Large intestine (tissue), 3 donors: ENCODE measurements at regions not wholly inside any gene's neighbourhood (a gene's known extent, or its start where the extent isn't known, plus 50 kb on each side); places are given as distances from the start of the nearest gene placed in this dataset.

ENCODE experiments used
- DNase-seq, 2 donors: peaks; one replicate each; pipeline versions ENCODE4 v3.0.0 to v3.0.0-alpha.2; 2013
- H3K27ac ChIP-seq: one replicate; pipeline ENCODE4 v1.5.1; 2013; ENCODE audit warnings: low read length
- H3K27me3 ChIP-seq: 2 replicates; pipeline ENCODE4 v1.6.1; 2013; ENCODE audit warnings: low read length; ENCODE audit not compliant: control insufficient read depth, insufficient read depth
- H3K36me3 ChIP-seq: 2 replicates; pipeline ENCODE4 v1.6.1; 2013; ENCODE audit warnings: low read length; ENCODE audit not compliant: control insufficient read depth, insufficient read depth
- H3K4me1 ChIP-seq: one replicate; pipeline ENCODE4 v1.6.1; 2013; ENCODE audit warnings: low read length; ENCODE audit not compliant: control insufficient read depth, insufficient read depth
- H3K4me3 ChIP-seq: one replicate; pipeline ENCODE4 v1.5.1; 2013; ENCODE audit warnings: low read length
- H3K9me3 ChIP-seq: one replicate; pipeline ENCODE4 v1.6.1; 2013; ENCODE audit warnings: mild to moderate bottlenecking, low read depth, low read length, moderate library complexity; ENCODE audit not compliant: control insufficient read depth
- WGBS: methylation state at CpG from one replicate; pipeline ENCODE4 v1.1.5; 2013; ENCODE audit warnings: low lambda C conversion rate; ENCODE audit not compliant: insufficient coverage; 5-methylcytosine and 5-hydroxymethylcytosine counted together

DNA sequence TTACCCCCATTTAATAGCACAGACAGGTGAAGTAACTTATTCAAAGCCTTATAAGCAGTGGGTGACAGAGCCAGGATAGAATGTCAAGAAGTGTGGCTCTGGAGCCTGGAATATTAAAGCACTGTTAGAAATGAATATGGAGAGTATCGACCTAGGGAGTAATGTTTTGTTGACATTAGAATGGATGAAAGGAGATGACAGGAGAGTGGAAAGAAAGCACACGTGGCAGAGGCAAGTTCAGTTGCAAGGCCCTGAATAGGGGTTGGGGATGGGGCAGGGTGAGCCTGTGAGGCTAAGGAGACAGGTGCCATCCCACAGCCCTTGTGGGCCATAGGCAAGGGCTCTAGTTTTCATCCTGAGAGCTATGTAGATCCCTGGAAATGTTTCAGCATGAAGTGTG lies 125.5 kb upstream of the PLXNA2 start:
- H3K27me3 ChIP-seq, result peaks cover 5% of the 10 kb centered on the region
- WGBS, result no CpG with 5 or more reads among the region's 2 CpGs
- no peaks in the 10 kb centered on the region for H3K4me1 ChIP-seq
- no peak overlapping the region for H3K27ac ChIP-seq
- no peaks in the 10 kb centered on the region for H3K36me3 ChIP-seq
- H3K9me3 ChIP-seq, result no peaks in the 10 kb centered on the region
- DNase-seq, result no peak
- no peak overlapping the region for H3K4me3 ChIP-seq

DNA sequence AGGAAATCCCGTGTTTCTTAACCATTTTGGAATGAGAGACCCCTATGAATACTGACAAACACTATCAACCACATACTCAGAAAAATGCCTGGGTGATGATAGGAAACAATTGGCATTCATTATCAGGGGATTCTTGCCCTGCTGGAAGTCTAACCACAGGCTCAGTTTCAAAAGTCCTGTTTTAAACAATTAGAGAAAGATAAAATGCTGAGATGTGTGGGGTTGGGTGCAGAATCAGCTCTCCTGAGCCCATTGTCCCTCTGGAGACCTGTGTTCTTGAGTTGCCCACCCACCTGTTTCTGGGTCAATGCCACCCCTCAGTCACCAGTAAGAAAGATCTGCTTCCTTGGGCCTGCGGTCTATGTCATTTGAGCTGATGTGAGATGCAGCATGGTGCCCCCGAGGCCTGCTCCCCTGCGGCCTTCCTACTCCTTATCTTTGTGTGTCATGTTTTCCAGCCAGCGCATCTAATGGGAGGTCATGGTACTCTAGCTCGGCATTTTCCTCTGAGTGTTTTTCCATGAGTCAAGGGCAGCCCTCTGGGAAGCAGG lies 130.3 kb upstream of the PLXNA2 start:
- WGBS, result no CpG with 5 or more reads among the region's 6 CpGs

DNA sequence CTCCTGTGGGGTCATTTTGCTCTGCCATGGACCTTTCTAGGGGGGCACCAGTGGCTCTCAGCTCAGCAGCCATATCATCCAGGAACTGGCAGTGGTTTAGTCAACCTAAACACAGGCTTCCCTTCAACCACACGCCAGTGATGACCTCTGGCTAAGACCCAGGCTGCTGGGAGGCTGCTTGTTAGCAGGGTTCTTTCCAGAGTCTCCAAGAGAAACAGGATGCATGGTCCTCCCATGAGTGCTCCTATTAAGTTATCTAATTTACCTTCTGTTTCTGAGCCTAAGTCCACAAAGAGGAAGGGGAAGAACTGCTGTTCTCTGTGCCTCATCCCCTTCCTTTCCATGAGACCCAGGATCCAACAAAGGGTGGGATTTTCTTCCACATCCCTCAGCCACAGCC lies 137.3 kb upstream of the PLXNA2 start:
- no peak overlapping the region for H3K27ac ChIP-seq
- no peaks in the 10 kb centered on the region for H3K4me1 ChIP-seq
- no CpG with 5 or more reads among the region's 1 CpG for WGBS
- H3K27me3 ChIP-seq, result peaks cover 2% of the 10 kb centered on the region
- no peak for DNase-seq
- H3K4me3 ChIP-seq, result no peak overlapping the region
- no peaks in the 10 kb centered on the region for H3K36me3 ChIP-seq
- no peaks in the 10 kb centered on the region for H3K9me3 ChIP-seq

More for the DNA sequence above, 130.3 kb upstream of the PLXNA2 start:
- DNase-seq, result no peak
- no peak overlapping the region for H3K4me3 ChIP-seq
- H3K27me3 ChIP-seq, result peaks cover 7% of the 10 kb centered on the region
- no peaks in the 10 kb centered on the region for H3K36me3 ChIP-seq
- H3K9me3 ChIP-seq, result no peaks in the 10 kb centered on the region
- H3K27ac ChIP-seq, result no peak overlapping the region
- no peaks in the 10 kb centered on the region for H3K4me1 ChIP-seq

DNA sequence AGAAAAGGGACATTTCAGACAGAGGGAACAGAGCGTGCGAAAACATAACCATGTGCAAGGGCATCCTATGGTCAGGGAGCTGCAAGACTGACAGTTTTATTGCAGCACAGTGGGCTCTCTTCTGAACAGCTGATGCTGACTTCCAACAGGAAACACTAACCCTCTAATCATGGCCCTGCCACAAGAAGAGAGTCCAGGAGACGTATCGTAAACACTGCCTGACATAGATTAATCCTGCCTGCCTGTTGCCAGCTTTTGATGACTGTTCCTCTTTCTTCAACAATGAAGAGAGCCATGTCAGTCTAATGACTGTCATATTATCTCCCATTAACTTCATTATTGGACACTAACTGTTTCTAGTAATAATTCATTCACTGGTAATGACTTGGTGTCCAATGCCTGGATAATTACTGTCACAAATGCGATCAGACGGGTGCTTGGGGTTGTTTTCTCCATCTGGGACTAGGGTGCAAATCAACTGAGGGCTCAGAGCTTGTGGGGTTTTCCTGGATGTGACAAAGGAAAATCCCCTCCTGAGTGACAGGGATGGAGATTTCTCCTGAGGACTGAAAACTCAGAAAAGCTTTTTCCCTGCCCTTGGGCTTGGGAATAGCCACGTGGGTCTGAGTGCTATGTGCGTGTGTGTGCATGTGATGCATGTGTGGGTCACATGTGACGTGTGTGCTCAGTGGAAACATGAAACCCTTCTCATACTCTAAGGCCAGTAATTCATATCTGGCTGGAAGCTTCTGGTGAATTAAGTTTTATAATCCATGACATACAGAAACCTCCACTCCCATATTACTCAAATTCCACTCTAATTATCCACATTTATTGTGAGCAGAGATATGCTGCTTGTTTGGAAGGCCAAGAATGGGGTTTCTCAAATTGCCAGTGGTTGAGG lies 144.0 kb upstream of the PLXNA2 start:
- 80% methylated on average over 1 of the region's 9 CpGs for WGBS
- no peak for DNase-seq
- no peak overlapping the region for H3K27ac ChIP-seq

DNA sequence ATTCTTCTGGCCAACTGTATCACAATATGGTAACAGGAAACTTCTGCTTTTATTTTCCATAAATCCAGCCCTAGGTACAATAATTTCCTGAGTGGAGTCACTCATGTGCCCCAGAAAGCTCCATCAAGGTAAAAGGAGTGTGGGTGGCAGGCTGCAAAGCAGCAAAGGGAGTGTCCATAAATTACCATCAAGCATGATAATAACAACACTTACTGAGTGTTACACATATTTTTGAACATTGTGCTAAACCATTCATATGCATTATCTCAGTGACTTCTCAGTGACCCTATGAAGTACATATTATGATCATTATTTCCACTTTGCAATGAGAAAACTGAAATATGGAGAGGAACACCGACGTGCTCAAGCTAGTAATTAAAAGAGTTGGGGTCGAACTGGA lies 149.2 kb upstream of the PLXNA2 start:
- no peaks in the 10 kb centered on the region for H3K27me3 ChIP-seq
- 70% methylated on average over 2 of the region's 3 CpGs for WGBS
- H3K27ac ChIP-seq, result no peak overlapping the region
- H3K9me3 ChIP-seq, result no peaks in the 10 kb centered on the region
- H3K36me3 ChIP-seq, result no peaks in the 10 kb centered on the region
- DNase-seq, result no peak
- H3K4me3 ChIP-seq, result no peak overlapping the region
- no peaks in the 10 kb centered on the region for H3K4me1 ChIP-seq

More for the DNA sequence above, 144.0 kb upstream of the PLXNA2 start:
- no peaks in the 10 kb centered on the region for H3K9me3 ChIP-seq
- H3K27me3 ChIP-seq, result no peaks in the 10 kb centered on the region
- H3K4me3 ChIP-seq, result no peak overlapping the region
- H3K4me1 ChIP-seq, result no peaks in the 10 kb centered on the region
- no peaks in the 10 kb centered on the region for H3K36me3 ChIP-seq

DNA sequence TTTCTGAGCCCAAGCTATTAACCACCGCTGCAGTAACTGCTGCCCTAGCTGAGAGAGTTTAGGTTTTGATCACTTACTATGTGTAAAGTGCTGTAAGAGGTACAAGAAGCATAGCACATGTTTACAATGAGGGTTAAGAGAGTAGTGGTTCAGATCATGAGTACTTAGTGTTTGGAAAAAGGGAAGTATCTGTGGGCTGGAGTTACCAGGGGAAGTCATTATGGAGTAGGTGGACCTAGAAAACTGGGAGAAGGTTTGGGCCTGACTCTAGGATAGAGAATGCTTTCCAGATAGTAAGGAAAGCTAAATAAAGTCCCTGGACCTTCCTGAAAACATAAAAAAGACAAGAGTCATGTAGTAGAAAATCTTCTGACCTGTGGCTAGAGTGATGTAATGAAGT lies 149.6 kb upstream of the PLXNA2 start:
- no peaks in the 10 kb centered on the region for H3K9me3 ChIP-seq
- WGBS, result no CpG with 5 or more reads among the region's 1 CpG

DNA sequence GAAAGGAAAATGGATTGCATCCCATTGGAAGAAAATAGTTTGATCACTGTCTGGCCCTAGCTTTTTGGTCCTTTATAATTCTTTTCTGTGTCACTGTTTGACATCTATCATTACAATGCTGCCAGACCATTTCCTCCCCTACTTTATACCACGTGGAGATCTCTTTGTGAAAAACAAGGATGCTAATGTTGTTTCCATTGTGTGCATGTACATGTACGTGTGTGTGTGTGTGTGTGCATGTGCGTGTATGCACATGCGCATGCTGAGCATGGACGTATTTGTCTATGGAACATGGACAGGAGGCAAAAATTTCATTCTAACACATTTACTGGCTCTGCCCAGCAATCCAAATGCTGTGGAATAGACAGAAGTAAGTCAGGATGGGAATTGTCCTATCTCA lies 153.1 kb upstream of the PLXNA2 start:
- H3K4me1 ChIP-seq, result no peaks in the 10 kb centered on the region
- H3K27ac ChIP-seq, result no peak overlapping the region
- H3K9me3 ChIP-seq, result no peaks in the 10 kb centered on the region
- H3K4me3 ChIP-seq, result no peak overlapping the region
- whole genome bisulfite sequencing, result 100% methylated on average over 1 of the region's 5 CpGs
- DNase-seq, result no peak
- H3K36me3 ChIP-seq, result no peaks in the 10 kb centered on the region
- no peaks in the 10 kb centered on the region for H3K27me3 ChIP-seq

More for the DNA sequence above, 149.6 kb upstream of the PLXNA2 start:
- Histone ChIP-seq H3K27ac (no peak overlapping the region), H3K4me1 (no peaks in the 10 kb centered on the region), H3K4me3 (no peak overlapping the region), H3K27me3 (no peaks in the 10 kb centered on the region), H3K36me3 (no peaks in the 10 kb centered on the region)
- DNase-seq, result no peak

DNA sequence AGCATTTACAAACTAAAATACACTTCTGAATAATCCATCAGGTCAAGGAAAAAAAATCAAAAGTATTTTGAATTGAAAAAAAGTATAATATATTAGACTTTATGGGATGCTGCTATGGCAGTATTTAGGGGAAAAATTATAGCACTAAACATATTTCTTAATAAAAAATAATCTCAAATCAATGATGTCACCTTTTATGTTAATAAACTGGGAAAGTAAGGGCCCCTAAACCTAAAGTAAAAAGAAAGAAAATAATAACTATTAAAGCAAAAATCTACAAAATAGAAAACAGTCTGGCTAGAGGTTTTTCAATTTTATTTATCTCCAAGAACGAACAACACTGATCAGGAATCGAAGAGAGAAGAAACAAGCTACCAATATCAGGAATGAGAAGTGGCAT lies 160.8 kb upstream of the PLXNA2 start:
- Histone ChIP-seq H3K4me3 (no peak overlapping the region), H3K4me1 (no peaks in the 10 kb centered on the region), H3K9me3 (no peaks in the 10 kb centered on the region), H3K36me3 (no peaks in the 10 kb centered on the region), H3K27ac (no peak overlapping the region), H3K27me3 (no peaks in the 10 kb centered on the region)
- DNase-seq, result no peak
- WGBS, result no CpG with 5 or more reads among the region's 2 CpGs

DNA sequence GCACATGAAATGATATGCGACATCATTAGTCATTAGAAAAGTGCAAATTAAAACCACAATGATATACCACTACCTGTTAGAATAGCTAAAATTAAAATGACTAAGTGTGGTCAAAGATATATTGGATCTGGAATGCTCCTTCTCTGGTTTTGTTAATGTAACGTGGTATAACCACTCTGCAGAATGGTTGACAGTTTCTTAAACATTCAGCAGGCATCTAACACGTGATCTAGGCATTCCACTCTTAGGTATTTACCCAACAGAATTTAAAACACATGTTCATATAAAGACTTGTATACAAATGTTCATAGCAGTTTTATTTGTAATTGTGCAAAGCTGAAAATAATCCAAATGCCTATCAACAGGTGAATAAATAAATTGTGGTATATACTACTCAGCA lies 165.0 kb upstream of the PLXNA2 start:
- WGBS, result 83% methylated on average over 2 of the region's 3 CpGs
- DNase-seq, result no peak

DNA sequence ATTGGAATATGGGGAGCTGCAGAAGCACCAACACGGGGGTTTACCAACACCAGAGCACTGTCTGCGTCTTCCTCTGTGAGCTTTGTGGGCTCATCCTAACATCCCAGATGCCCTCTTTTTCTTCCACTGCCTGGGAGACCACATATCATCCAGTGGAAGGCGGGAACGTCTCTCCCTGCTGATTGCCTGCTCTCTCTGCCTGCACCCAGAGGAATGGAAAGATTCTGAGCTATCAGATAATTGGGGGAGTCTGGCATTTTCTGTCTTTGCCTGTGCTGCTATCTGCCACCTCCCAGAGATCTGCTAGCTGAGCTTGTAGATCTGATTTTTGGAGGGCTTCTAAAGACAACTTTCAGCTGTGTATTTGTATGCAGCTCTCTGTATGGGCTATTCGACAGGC lies 166.2 kb upstream of the PLXNA2 start:
- Histone ChIP-seq H3K27ac (no peak overlapping the region), H3K9me3 (no peaks in the 10 kb centered on the region), H3K36me3 (no peaks in the 10 kb centered on the region), H3K4me3 (no peak overlapping the region), H3K27me3 (no peaks in the 10 kb centered on the region), H3K4me1 (no peaks in the 10 kb centered on the region)
- no peak for DNase-seq
- WGBS, result 100% methylated on average over 1 of the region's 5 CpGs

More for the DNA sequence above, 165.0 kb upstream of the PLXNA2 start:
- Histone ChIP-seq H3K4me1 (no peaks in the 10 kb centered on the region), H3K27me3 (no peaks in the 10 kb centered on the region), H3K4me3 (no peak overlapping the region), H3K27ac (no peak overlapping the region), H3K9me3 (no peaks in the 10 kb centered on the region), H3K36me3 (no peaks in the 10 kb centered on the region)
